ENCODE measurements at regions not wholly inside any gene's neighbourhood (a gene's known extent, or its start where the extent isn't known, plus 50 kb on each side); places are given as distances from the start of the nearest gene placed in this dataset.
"Not testable (repeated sequence)": the region's sequence is repeated elsewhere in the genome, so short reads cannot be mapped to it uniquely, and the experiment has no call there.

DNA sequence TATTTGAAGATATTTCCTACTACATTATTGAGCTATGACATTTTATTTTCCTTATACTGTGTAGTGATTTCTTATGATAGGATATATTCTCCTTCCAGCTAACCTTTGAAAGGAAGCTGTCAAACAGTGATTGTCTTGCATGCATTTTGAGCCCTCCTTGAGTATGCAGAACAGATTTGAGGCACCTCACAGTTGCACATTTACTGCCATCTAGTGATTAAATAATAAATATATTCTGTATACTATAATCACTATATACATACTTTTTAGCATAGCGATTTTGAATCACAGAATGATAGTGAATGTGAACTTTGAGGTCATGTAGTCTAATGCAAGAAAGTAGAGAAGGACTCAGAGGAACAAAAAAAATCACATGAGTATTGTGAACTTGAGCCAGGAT lies 268.4 kb upstream of the CDH19 start:
- peak; percentile 7 for DNase-seq (ENCODE audit: low spot score)

DNA sequence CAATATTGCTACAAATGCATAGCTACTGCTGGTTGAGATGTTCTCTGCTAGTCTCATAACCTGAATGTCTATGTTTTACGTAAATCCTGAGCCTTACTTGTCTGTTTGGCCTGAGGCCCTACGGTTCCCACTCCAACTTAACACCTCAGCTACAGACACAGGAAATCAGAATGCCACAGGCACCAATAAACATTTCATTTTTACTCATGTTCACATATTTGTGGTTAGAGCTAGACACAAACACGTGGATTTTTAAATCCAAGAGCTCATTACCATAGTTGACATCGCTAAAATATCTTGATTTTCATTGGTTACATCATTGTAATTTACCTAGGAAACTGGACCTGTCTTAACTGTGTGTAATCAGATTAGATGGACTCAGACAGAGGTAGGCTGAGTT lies 263.8 kb upstream of the CDH19 start:
- no peak for DNase-seq (ENCODE audit: low spot score)

DNA sequence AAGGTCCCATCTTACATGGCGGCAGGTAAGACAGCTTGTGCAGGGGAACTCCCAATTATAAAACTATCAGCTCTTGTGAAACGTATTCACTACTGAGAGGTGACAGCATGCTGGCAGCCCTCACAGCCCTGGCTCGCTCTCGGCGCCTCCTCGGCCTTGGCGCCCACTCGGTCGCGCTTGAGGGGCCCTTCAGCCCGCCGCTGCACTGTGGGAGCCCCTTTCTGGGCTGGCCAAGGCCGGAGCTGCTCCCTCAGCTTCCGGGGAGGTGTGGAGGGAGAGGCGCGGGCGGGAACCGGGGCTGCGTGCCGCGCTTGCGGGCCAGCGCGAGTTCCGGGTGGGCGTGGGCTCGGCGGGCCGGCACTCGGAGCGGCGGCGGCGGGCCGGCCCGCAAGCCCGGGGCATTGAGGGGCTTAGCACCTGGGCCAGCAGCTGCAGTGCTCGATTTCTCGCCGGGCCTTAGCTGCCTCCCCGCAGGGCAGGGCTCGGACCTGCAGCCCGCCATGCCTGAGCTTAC lies 262.6 kb upstream of the CDH19 start:
- DNase-seq (ENCODE audit: low spot score) = not testable (repeated sequence)

DNA sequence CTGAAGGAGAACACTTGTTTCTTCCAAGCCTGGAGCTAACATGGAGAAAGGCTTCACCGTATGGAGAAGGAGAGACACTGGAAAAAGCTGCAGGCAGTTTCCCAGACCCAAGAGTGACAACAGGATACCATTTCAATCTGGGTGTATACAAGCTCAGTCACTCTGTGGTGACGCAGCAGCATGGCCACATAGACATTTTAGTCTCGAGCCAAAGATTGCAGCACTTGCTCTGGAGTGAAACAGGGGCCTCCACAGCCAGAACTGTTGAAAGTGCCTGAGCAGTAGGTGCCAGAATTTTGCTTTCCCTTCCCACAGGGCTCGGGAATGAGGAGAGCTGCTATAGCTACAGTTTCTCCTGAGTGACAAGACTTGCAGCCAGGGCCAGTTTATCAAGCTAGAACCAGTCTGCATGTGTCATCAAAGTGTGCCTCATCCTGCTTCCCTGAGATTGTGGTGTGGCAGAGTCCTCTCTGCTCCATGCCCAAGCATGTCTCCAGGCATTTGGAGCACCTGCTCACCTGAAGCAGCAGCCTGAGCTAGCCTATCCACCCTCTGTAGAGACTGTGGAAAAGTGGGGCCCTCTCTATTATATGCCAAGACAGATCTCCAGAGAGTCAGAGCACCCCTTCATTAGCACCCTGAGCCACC lies 234.6 kb upstream of the CDH19 start:
- no peak for DNase-seq (ENCODE audit: low spot score)

DNA sequence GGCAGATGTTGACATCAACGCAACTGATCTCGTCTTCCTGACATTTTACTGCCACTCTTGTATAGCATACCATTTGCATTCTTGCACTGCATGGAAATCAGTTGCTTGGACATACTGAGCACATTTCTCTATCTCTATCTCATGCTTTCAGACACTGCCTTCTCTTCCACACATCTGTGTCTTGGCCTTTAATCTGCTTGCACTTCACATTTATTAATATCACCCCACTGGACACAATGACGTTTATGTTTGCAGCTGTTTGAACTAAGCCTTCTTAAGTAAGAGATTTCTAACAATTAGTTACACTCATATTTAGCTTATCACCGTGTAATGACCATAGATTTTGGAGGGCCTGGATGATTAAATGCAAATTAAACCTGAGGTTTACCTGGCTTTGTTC lies 229.8 kb upstream of the CDH19 start:
- DNase-seq (ENCODE audit: low spot score) = no peak

DNA sequence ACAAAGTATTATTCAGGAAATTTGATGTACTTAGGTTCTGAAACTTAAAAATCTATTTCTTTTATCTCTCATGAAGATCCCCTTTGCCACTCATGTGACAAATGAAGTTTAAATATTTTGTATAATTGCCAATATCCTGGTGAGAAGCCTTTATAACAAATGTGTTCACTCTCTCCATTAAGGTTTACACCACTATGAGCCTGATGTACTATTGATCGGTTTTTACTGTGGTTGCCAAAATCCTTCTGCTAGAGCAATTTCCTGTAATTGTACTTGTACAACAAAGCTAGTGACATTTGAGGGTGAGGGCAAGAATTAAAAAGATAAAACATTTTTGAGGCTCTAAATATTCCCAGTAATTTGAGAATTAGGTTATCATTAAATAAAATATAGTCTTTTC lies 222.3 kb upstream of the CDH19 start:
- no peak for DNase-seq (ENCODE audit: low spot score)

DNA sequence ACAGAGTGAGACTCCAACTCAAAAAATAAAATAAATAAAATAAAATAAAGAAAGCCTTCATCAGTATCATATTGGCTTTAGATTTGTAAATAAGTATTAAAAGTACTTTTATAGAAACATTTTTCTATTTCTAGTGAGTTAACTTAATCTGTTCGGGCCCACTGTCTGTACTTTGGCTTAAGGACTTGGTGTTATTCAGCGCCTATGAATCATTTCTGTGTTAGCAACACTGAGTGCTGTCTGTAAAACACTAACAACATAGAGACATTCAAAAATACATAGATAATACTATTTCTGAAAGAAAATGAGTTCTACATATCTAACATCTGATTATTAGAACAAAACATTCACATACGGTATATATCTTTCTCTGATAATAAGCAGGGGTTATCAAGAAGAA lies 221.5 kb upstream of the CDH19 start:
- DNase-seq (ENCODE audit: low spot score) = no peak

DNA sequence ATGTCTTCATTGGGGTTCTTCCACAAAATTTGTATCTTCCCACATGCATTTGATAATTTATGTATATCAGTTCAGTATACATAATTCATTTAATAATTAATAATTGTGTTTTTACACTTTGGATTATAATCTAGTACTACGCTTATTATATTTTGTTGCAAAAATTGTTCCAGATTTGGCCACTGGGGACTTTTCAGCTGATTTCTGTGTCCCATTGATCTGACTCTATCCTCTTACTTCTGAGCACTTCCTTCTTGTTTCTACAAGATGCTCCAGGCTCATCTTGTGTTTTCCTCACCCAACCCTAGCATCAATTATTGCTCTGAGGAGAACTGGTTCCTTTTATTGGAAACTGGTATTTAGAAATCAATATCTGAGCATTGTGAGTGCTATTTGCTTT lies 215.3 kb upstream of the CDH19 start:
- DNase-seq (ENCODE audit: low spot score) = no peak

DNA sequence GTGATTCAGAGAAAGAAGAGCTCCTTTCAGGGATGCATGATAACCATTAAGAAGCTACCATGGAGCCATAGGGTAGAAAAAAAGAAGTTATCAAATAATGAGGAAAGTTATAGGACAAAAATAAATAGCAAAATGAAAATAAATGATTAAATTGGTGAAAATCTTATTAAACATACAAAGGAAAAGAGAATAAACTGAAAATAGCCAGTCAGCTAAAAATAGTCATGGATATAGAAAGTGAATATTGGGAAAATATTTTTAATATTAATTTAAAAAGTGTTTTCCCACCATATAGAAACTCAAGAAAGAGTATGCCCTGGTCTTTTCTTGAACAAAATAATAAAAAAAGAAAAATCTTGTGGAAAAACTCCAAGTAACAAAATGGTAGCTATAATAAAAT lies 209.2 kb upstream of the CDH19 start:
- DNase-seq (ENCODE audit: low spot score) = no peak

DNA sequence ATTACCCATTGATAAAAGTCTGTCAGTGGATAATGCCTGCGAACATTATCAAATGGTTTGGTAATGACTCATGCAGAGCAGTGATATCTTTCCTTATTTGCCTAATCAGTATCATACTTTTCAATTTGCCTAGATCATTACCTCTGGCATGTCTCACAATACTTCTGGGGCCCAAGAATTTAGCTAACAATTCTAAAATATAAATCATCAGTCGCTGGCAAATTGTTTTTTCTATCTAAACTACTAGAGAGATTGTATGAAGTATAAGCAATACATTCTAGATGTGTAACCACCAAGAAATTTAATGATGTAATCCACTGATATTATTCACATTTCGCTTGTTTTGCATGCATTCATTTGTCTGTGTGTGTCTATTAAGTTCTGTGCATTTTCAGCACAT lies 191.2 kb upstream of the CDH19 start:
- no peak for DNase-seq (ENCODE audit: low spot score)

DNA sequence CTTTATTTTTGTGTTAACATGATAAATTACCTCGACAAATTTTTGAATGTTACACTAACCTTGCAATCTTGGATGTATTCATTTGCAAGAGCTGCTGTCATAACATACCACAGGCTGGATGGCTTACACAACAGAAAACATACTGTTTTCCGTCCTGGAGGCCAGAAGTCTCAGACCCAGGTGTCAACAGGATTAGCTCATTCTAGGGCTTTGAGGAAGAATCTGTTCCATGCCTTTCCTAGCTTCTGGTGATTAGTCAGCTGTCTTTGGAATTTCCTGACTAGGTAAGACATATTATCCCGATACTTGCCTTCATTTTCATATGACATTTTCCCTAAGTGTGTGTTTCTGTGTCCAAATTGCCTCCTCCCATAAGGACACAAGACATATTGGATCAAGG lies 188.6 kb upstream of the CDH19 start:
- DNase-seq (ENCODE audit: low spot score) = peak; percentile 26

DNA sequence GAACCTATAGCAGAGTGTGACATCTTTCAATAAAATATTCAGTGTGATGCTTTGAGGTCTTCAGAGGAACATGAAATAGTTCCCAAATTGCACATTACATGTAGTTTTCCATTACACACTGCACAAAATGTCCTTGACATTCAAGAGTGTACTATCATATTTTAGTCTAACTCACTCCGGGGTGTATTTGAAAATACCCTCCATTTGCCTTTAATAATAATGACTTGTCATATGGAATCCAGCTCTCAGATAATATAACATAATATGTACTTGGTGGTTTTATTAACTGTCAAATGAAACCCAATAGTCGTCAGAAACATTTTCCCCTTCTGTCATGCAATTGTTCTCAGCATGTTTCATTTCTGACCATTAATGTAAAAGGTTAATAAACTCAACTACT lies 176.7 kb upstream of the CDH19 start:
- DNase-seq (ENCODE audit: low spot score) = no peak

DNA sequence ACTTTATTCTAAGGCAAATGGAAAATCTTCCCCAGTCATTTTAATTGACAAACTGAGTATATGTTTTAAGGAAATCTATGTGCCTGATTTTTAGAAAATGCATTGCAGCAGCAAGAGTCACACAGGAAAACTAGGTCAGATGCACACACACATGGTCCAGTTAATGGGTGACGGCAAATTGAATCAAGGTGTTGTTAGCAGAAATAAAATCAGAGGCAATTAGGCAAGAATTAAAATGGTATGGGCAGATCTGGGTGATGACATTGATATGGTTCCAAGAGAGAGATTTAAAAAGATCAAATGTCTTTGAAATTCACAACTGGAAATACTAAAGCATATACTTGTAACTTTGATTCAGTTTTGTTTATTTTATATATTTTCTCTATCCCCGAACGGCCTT lies 174.2 kb upstream of the CDH19 start:
- no peak for DNase-seq (ENCODE audit: low spot score)

DNA sequence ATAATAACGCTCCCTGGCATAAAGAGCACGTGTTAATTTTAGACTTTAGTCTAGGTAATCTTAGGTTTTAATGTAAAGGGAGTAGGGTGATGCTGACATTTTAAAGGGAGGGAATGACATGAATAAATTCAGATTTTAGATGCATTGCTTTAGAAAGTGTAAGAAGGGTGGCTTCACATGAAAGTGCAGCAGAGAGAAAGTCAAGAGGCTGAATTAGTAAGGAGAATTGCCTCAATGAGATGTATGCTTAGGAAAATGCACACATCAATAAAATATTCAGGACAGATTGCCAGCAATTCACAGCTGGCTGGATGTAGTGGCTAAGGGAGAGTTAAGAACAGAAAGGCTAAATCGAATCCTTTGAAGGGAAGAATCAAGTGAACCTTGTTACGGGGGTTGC lies 165.5 kb upstream of the CDH19 start:
- no peak for DNase-seq (ENCODE audit: low spot score)

DNA sequence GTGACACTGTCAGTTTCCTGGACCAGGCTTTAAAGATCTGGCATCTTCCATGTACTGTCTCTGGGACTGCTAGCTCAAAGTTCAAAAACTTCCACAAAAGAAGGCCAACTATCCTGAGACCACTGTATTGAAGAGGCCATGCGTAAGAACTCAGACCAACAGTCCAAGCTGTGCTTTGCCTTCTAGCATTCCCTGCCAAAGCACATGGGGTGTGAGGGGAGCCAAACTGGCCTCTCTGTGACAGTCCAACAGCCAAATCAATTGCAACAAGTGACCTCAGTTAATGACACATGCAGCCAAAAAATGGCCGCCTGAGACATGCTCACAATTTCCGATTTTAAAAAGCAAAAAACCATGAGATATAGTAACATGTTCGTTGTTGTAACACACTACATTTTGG lies 160.3 kb upstream of the CDH19 start:
- DNase-seq (ENCODE audit: low spot score) = no peak

DNA sequence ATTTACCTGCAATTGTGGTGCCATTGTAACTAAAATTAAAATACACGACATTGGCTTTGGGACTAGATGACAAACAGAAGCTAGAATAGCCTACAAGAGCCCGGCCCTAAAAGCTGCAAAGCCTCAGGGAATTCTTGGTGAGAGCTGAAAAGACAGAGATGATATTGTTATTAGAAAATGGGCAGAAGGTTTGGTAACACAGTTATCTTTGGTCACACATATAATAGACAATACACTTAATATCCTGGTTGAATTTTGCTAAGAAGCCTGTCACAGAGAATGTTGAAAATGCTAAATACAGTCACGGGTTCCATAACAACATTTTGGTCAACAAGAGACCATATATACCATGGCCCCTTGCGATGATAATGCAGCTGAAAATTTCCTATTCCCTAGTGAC lies 157.3 kb upstream of the CDH19 start:
- DNase-seq (ENCODE audit: low spot score) = no peak

DNA sequence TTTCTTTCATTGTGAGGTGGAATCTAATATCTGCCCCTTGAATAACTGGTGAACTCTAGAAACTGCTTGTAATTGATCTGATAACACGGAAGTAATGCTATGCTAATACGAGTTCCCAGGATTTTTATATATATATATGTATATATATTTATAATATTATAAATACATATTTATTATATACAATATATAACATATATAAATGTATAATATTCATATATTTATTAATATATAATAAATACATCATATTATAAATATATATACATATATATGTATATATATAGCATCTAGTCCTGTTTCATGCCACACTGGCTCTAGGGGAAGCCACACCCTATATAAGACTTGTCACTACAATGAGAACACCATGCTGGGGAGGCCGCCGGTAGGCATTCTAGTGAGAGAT lies 156.7 kb upstream of the CDH19 start:
- DNase-seq (ENCODE audit: low spot score) = no peak

DNA sequence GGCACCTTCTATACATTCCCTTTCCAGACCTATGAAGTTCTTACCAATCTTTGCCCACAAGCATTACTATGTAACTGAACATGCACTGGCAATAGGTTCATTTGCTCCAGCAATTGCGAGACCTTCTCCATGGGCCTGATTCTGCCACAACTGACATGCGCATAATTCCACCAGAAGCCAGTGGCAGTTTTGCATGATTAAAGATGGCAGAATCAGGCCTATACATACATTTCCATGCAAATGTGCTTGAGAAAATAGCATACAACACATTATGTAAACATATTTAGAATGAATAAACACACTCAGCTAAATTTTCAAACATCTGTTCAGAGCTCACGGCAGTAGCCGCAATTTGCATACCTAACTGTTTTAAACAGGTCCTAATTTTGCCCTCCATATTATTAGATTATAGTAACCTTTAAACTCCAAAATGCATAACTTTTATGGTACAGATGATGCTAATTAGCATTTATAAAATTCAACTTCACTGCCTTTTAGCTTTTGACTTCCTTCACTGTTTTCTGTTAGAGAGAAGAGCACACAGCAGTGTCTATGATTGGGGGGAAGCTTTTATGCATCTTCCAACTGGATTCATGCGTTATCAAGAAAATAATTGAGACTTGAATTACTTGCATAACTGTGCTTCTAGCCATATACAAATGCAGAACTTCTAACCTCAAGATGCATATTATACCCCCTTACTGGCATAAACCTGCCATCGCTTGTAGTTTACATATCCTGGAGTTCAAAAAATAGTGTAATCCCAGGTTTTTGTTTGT lies 155.3 kb upstream of the CDH19 start:
- no peak for DNase-seq (ENCODE audit: low spot score)

DNA sequence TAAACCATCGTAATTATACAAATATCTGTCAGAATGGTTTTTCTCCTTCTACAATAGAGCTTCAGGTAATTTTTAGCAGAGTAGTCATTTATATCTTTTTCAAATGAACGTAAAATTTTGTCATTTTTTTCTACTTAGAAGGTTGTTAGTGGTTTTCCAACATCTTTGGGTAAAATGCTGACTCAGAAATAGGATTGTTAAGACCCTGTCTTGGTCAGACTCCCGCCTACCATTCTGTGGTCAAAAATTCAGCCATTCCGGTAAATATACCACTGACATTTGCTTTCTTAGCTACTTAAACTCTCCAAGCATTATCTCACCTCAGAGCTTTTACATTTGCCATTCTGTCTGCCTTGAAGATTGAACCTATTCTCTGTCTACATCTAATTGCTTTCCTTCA lies 154.1 kb upstream of the CDH19 start:
- DNase-seq (ENCODE audit: low spot score) = no peak

DNA sequence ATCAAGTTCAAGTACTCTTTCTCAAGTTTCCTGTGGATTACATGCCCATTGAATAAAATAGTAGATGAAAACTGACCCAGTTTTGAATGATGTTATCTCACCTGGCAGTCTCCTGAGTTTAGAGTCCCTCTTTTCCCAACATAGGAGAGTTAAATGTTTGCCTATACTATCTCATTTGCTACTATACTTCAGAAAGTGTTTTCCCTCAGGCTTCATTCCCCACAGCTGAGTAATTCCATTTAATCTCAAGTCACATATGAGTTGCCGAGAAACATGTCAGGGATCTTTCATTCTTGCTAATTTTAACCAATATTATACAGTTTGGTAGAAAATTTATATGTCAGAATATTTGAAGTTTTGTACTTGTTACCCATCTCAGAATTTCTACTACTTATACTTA lies 150.4 kb upstream of the CDH19 start:
- DNase-seq (ENCODE audit: low spot score) = no peak

DNA sequence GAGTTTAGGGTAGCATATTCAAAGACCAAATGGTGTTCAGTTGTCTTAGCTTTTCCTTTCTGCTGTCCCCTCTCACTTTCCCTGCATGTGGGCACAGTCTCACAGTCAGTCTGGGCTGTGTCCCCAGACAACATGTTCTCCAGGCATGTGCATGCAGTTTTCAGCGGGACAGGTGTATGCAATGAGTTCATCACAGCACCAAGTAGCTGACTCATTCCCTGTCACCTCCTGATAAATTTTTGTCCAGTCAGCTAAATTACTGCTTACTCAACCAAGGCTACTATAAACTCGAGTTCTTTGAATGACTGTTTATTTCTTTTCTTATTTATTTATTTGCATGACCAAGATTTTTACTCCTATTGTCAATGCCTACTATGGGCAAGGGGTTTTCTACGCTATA lies 148.8 kb upstream of the CDH19 start:
- DNase-seq (ENCODE audit: low spot score) = no peak

DNA sequence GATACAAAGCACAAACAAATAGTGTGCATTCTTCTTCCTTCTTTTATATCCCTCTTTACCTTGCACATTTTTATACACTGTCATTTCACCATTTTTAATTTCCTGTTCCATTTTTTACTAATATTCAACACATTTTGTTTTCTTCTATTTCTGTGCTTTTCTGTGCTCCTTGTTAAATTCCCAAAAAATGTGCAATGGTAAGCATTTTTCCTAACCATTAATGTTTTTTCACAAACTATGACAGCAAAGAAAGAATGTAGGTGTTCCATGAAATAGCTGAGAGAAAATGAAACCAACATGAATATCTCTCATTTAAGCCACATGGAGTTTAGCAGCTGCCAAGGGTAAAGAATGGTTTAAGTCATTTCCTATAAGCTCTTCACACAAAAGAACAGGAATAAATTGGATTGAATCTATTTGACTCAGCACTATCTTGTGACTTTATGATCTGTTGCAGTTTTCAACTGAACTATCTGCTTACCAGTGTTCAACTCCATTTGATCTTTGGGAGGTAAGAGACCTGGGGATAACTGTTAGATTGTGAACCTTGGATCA lies 145.7 kb upstream of the CDH19 start:
- DNase-seq (ENCODE audit: low spot score) = peak; percentile 34

DNA sequence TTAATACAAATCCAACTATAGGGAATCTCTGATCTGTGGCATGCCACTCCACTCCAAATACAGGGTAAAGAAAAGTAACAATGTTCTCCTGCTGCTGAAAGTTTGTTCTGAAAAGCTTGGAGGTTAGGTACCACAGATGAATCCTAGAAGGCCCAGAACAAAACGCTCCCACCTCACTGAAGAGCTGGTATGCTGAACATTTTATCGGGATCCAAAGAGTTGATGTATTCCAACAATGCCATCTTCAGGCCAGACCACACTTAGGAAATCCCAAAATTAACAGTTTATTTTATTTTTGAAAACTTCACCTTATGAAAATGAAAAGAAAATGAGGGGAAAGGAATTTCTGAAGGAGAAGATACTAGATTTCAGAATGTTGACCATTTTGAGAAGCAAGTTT lies 145.1 kb upstream of the CDH19 start:
- DNase-seq (ENCODE audit: low spot score) = no peak

DNA sequence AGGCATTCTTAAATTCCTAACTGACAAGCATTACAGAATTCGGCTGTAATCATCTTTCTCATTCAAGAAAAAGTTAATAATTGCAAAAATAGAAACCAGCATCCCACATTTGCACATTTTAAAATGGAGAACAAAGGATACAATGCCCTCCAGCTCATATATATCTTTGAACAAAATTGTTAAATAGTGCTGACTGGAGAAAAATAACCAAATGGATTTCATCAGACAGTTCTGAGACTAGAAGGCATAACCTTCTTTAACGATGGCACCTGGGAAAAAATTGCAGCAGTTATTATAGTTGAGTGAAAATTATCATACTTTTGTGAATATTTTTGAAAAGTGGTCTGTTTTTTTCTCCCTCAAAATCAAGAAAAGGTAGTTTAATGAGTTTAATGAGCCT lies 138.9 kb upstream of the CDH19 start:
- no peak for DNase-seq (ENCODE audit: low spot score)
